ENCODE measurements at regions not wholly inside any gene's neighbourhood (a gene's known extent, or its start where the extent isn't known, plus 50 kb on each side); places are given as distances from the start of the nearest gene placed in this dataset.

DNA sequence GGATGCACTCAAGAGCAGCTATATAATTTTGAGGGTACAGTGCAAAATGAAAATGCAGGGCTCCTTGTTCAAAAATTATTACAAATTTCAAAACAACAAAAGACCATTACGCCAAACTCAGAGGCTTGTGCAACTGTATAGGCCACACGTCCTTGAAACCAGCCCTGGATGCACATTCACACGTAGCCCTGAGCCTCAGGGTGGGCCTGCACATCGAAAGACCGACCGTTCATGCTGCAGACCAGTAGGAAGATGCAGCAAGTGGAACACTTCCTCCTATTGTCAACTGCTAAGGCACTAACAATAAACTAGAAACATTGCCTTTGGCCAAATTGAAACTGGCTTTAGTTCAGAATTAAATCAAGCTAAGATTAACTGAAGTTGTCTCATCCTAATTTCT lies 174.7 kb downstream of the SHOX2 start:
- TF ChIP-seq SP2 (IDR thresholded peaks at IDR 0.05; ENCODE audit: low read length) (no peak), RFX5 (IDR thresholded peaks at IDR 0.05; ENCODE audit: borderline replicate concordance, low read depth, low read length) (no peak), MAX (IDR thresholded peaks at IDR 0.05) (no peak), CTCF (IDR thresholded peaks at IDR 0.05; ENCODE audit: control extremely low read depth in 1 of 3, insufficient read depth in 1 of 3, low read depth in 1 of 3, low read length in 3 of 3) (no peak), SIN3A (conservative IDR thresholded peaks at IDR 0.05 in 1 of 2, IDR thresholded peaks at IDR 0.05 in 1 of 2; ENCODE audit: low read depth in 1 of 2, low read length in 2 of 2) (no peak), BACH1 (IDR thresholded peaks at IDR 0.05; ENCODE audit: low read length) (no peak), POLR2A (IDR thresholded peaks at IDR 0.05; ENCODE audit: control extremely low read depth in 1 of 2, low read depth in 2 of 2, low read length in 2 of 2) (no peak), ZNF274 (IDR thresholded peaks at IDR 0.05; ENCODE audit: borderline replicate concordance, extremely low read depth, low read length) (no peak)
- TF ChIP-seq, protein P1, sequence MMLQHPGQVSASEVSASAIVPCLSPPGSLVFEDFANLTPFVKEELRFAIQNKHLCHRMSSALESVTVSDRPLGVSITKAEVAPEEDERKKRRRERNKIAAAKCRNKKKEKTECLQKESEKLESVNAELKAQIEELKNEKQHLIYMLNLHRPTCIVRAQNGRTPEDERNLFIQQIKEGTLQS (IDR thresholded peaks at IDR 0.05; ENCODE audit: insufficient read depth, low read depth, low read length): no peak
